ENCODE measurements at regions not wholly inside any gene's neighbourhood (a gene's known extent, or its start where the extent isn't known, plus 50 kb on each side); places are given as distances from the start of the nearest gene placed in this dataset.

DNA sequence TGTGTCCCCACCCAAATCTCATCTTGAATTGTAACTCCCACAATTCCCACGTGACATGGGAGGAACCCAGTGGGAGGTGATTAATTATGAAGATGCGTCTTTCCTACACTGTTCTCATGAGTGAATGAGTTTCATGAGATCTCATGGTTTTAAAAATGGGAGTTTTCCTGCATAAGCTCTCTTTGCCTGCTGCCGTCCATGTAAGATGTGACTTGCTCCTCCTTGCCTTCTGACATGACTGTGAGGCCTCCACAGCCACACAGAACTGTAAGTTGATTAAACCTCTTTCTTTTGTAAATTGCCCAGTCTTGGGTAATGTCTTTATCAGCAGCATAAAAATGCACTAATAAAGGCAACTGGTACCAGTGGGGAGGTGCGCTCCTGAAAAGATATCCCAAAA is 67.7 kb upstream of the DRGX start:
- Histone ChIP-seq H3K9me1 (ENCODE audit: control insufficient read depth, extremely low read depth, insufficient read depth, low read length) (no peaks in the 10 kb centered on the region), H3K9me3 (ENCODE audit: control insufficient read depth, low read depth, low read length) (no peaks in the 10 kb centered on the region), H2AFZ (ENCODE audit: control insufficient read depth, low read length) (no peak overlapping the region), H3K36me3 (ENCODE audit: control insufficient read depth in 2 of 2, extremely low read depth in 1 of 2, insufficient read depth in 2 of 2, low read length in 2 of 2) (peaks cover 18 to 31% of the 10 kb centered on the region in 2 experiments), H3K27ac (ENCODE audit: control insufficient read depth, insufficient read depth, low read length) (no peak overlapping the region), H4K20me1 (ENCODE audit: control insufficient read depth, extremely low read depth, insufficient read depth, low read length) (no peaks in the 10 kb centered on the region), H3K4me2 (ENCODE audit: control insufficient read depth, extremely low read depth, insufficient read depth, low read depth, low read length) (no peak overlapping the region), H3K79me2 (ENCODE audit: control insufficient read depth, insufficient read depth, low read length) (no peaks in the 10 kb centered on the region), H3K27me3 (ENCODE audit: control insufficient read depth, extremely low read depth, insufficient read depth, low read length) (no peaks in the 10 kb centered on the region), H3K9ac (ENCODE audit: control insufficient read depth, extremely low read depth, insufficient read depth, low read length) (no peak overlapping the region), H3K4me1 (ENCODE audit: control insufficient read depth, extremely low read depth, insufficient read depth, low read length) (no peaks in the 10 kb centered on the region), H3K4me3 (ENCODE audit: control insufficient read depth in 2 of 3, extremely low read depth in 1 of 3, insufficient read depth in 2 of 3, low read depth in 1 of 3, low read length in 3 of 3) (no peak overlapping the region)
- FAIRE-seq, result no peak
- no peak for TF ChIP-seq EZH2 (IDR thresholded peaks at IDR 0.05; ENCODE audit: low read length)
- TF ChIP-seq, protein P1, sequence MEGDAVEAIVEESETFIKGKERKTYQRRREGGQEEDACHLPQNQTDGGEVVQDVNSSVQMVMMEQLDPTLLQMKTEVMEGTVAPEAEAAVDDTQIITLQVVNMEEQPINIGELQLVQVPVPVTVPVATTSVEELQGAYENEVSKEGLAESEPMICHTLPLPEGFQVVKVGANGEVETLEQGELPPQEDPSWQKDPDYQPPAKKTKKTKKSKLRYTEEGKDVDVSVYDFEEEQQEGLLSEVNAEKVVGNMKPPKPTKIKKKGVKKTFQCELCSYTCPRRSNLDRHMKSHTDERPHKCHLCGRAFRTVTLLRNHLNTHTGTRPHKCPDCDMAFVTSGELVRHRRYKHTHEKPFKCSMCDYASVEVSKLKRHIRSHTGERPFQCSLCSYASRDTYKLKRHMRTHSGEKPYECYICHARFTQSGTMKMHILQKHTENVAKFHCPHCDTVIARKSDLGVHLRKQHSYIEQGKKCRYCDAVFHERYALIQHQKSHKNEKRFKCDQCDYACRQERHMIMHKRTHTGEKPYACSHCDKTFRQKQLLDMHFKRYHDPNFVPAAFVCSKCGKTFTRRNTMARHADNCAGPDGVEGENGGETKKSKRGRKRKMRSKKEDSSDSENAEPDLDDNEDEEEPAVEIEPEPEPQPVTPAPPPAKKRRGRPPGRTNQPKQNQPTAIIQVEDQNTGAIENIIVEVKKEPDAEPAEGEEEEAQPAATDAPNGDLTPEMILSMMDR (optimal IDR thresholded peaks at IDR 0.05 in 1 of 3, IDR thresholded peaks at IDR 0.05 in 1 of 3, conservative IDR thresholded peaks at IDR 0.05 in 1 of 3; ENCODE audit: extremely low read depth in 1 of 3, insufficient read depth in 2 of 3, low read length in 3 of 3), result no peak
- DNase-seq (ENCODE audit: low read depth, low spot score), result no peak
- dilution Hi-C loops (cut with MboI; ENCODE audit: extremely low pct_ligation_motif_present, low sequenced_read_pairs), result no loop called here

DNA sequence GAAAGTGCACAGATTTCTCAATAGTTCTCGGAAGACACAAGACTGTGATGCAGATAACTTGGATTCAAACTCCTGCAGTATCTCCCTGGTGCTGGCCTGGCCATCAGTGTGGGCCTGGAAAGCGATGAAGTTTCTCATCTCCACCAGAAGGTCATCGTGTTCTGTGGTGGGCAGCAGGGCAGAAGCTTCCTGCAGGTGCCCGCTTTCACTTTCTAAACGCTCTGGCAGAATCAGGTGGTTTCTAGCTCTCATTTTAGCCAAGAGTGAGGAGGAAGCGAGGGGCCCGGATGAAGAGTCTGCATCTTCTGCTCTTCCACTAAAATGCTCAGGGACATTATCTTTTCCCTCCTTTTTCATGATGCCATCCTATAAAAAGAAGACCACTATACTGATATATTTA is 63.0 kb upstream of the DRGX start:
- dilution Hi-C loops (cut with MboI; ENCODE audit: extremely low pct_ligation_motif_present, low sequenced_read_pairs), result no loop called here
- Histone ChIP-seq H3K9me3 (ENCODE audit: control insufficient read depth, low read depth, low read length) (no peaks in the 10 kb centered on the region), H4K20me1 (ENCODE audit: control insufficient read depth, extremely low read depth, insufficient read depth, low read length) (no peaks in the 10 kb centered on the region), H3K36me3 (ENCODE audit: control insufficient read depth in 2 of 2, extremely low read depth in 1 of 2, insufficient read depth in 2 of 2, low read length in 2 of 2) (peaks cover 20 to 36% of the 10 kb centered on the region in 2 experiments), H3K27ac (ENCODE audit: control insufficient read depth, insufficient read depth, low read length) (no peak overlapping the region), H3K27me3 (ENCODE audit: control insufficient read depth, extremely low read depth, insufficient read depth, low read length) (no peaks in the 10 kb centered on the region), H3K4me2 (ENCODE audit: control insufficient read depth, extremely low read depth, insufficient read depth, low read depth, low read length) (no peak overlapping the region), H2AFZ (ENCODE audit: control insufficient read depth, low read length) (no peak overlapping the region), H3K4me3 (ENCODE audit: control insufficient read depth in 2 of 3, extremely low read depth in 1 of 3, insufficient read depth in 2 of 3, low read depth in 1 of 3, low read length in 3 of 3) (no peak overlapping the region), H3K79me2 (ENCODE audit: control insufficient read depth, insufficient read depth, low read length) (no peaks in the 10 kb centered on the region), H3K9me1 (ENCODE audit: control insufficient read depth, extremely low read depth, insufficient read depth, low read length) (no peaks in the 10 kb centered on the region), H3K9ac (ENCODE audit: control insufficient read depth, extremely low read depth, insufficient read depth, low read length) (no peak overlapping the region), H3K4me1 (ENCODE audit: control insufficient read depth, extremely low read depth, insufficient read depth, low read length) (no peaks in the 10 kb centered on the region)
- DNase-seq (ENCODE audit: low read depth, low spot score) (no peak), FAIRE-seq (no peak)
- TF ChIP-seq EZH2 (IDR thresholded peaks at IDR 0.05; ENCODE audit: low read length), result no peak
- TF ChIP-seq, protein P1 (optimal IDR thresholded peaks at IDR 0.05 in 1 of 3, IDR thresholded peaks at IDR 0.05 in 1 of 3, conservative IDR thresholded peaks at IDR 0.05 in 1 of 3; ENCODE audit: extremely low read depth in 1 of 3, insufficient read depth in 2 of 3, low read length in 3 of 3), result no peak
